Mucosa of descending colon (tissue), 3 donors: ENCODE measurements at regions not wholly inside any gene's neighbourhood (a gene's known extent, or its start where the extent isn't known, plus 50 kb on each side); places are given as distances from the start of the nearest gene placed in this dataset.

ENCODE experiments used
- ATAC-seq: fragments of 200-7000 bp; cut with Tn5 transposase; one replicate; pipeline ENCODE4 v1.9.1; 2020; ENCODE audit warnings: mild to moderate bottlenecking, moderate library complexity
- DNase-seq, 3 donors: peaks; one replicate each; pipeline ENCODE4 v3.0.0-alpha.2; 2020
- H3K36me3 ChIP-seq: fragments of 200-600 bp; one replicate; pipeline ENCODE4 v1.8.0; 2021; ENCODE audit warnings: low read depth, mild to moderate bottlenecking
- H3K4me1 ChIP-seq: fragments of 200-600 bp; one replicate; pipeline ENCODE4 v1.8.0; 2021; ENCODE audit warnings: low read depth, mild to moderate bottlenecking
- H3K4me3 ChIP-seq: fragments of 200-600 bp; one replicate; pipeline ENCODE4 v1.8.0; 2021; ENCODE audit warnings: mild to moderate bottlenecking
- H3K9me3 ChIP-seq: fragments of 200-600 bp; one replicate; pipeline ENCODE4 v1.8.0; 2021; ENCODE audit warnings: mild to moderate bottlenecking
- CTCF ChIP-seq: fragments of 200-600 bp; IDR thresholded peaks from one replicate; pipeline ENCODE4 v1.8.0; 2022; ENCODE audit warnings: antibody characterized with exemption, mild to moderate bottlenecking
- intact Hi-C, 2 donors: fragments of 100-400 bp; cut with DNase I in 1 of 2; cut with micrococcal nuclease in 1 of 2; formaldehyde crosslinking; loops; one replicate each; pipeline versions ENCODE4 v1.11.0 to v1.11.1; 2022; cut with DNase I, micrococcal nuclease
- donor health status: DM: no; HTN: no; CAD: no; lungs with moderate emphysema.
- donor health status: DM: no; HTN: no; CAD: no.
- donor health status: DM: no; HTN: yes; CAD: no.

GRCh38 chrX:39121903-39122302 lies 320.6 kb downstream of the MID1IP1 start:
- ATAC-seq: no peak
- DNase-seq: no peak
- H3K4me1 ChIP-seq: no peaks in the 10 kb centered on the region
- no peaks in the 10 kb centered on the region for H3K9me3 ChIP-seq
- intact Hi-C loops: no loop called here
- TF ChIP-seq CTCF: no peak
- no peak overlapping the region for H3K4me3 ChIP-seq
- no peaks in the 10 kb centered on the region for H3K36me3 ChIP-seq

GRCh38 chrX:39125834-39126233 lies 324.6 kb downstream of the MID1IP1 start:
- no peak overlapping the region for H3K4me3 ChIP-seq
- DNase-seq (no peak), ATAC-seq (no peak)
- H3K9me3 ChIP-seq: no peaks in the 10 kb centered on the region
- H3K36me3 ChIP-seq: no peaks in the 10 kb centered on the region
- intact Hi-C loops: no loop called here
- H3K4me1 ChIP-seq: no peaks in the 10 kb centered on the region
- TF ChIP-seq CTCF: no peak

- ATAC-seq (peak; percentile 66), DNase-seq (peak; percentile 40 to 55 (median 47))
- no peaks in the 10 kb centered on the region for H3K9me3 ChIP-seq
- no peak overlapping the region for H3K4me3 ChIP-seq
- H3K36me3 ChIP-seq: no peaks in the 10 kb centered on the region
- H3K4me1 ChIP-seq: no peaks in the 10 kb centered on the region
- intact Hi-C loops: no loop called here
- peak; percentile 18 for TF ChIP-seq CTCF
Measured at GRCh38 chrX:39133971-39134370, 332.7 kb downstream of the MID1IP1 start.

GRCh38 chrX:39137363-39137954 lies 336.2 kb downstream of the MID1IP1 start:
- no peak for DNase-seq

GRCh38 chrX:39140581-39140980 lies 339.3 kb downstream of the MID1IP1 start:
- H3K36me3 ChIP-seq: no peaks in the 10 kb centered on the region
- no peaks in the 10 kb centered on the region for H3K9me3 ChIP-seq
- no peaks in the 10 kb centered on the region for H3K4me1 ChIP-seq
- H3K4me3 ChIP-seq: no peak overlapping the region
- DNase-seq (no peak), ATAC-seq (no peak)
- intact Hi-C loops: loop anchor here in 1 of 2 donors (10.0 kb wide), 1 partner anchor 366 kb away; no protein-coding TSS in a partner anchor
- no peak for TF ChIP-seq CTCF

More at GRCh38 chrX:39137363-39137954, 336.2 kb downstream of the MID1IP1 start:
- Histone ChIP-seq H3K4me1 (no peaks in the 10 kb centered on the region), H3K36me3 (no peaks in the 10 kb centered on the region), H3K9me3 (no peaks in the 10 kb centered on the region), H3K4me3 (no peak overlapping the region)
- no peak for TF ChIP-seq CTCF
- intact Hi-C loops: no loop called here
- no peak for ATAC-seq

- Histone ChIP-seq H3K4me3 (no peak overlapping the region), H3K36me3 (no peaks in the 10 kb centered on the region), H3K9me3 (no peaks in the 10 kb centered on the region), H3K4me1 (no peaks in the 10 kb centered on the region)
- DNase-seq: no peak
- peak; percentile 13 for ATAC-seq
- intact Hi-C loops: loop anchor here in 1 of 2 donors (10.0 kb wide), 1 partner anchor 370 kb away; no protein-coding TSS in a partner anchor
- TF ChIP-seq CTCF: no peak
Measured at GRCh38 chrX:39144323-39144722, 343.1 kb downstream of the MID1IP1 start.
